DND-41 (cell line): ENCODE measurements at regions not wholly inside any gene's neighbourhood (a gene's known extent, or its start where the extent isn't known, plus 50 kb on each side); places are given as distances from the start of the nearest gene placed in this dataset.

Source experiments
- ATAC-seq: fragments of 200-7000 bp; cut with Tn5 transposase; 3 replicates; pipeline ENCODE4 v1.9.1; 2021; ENCODE audit warnings: low read depth; ENCODE audit not compliant: insufficient read depth
- DNase-seq: peaks from one replicate; pipeline ENCODE4 v3.0.0-alpha.2; 2020
- H2AFZ ChIP-seq: 2 replicates; pipeline ENCODE4 v1.6.0; 2012; ENCODE audit warnings: low read depth, low read length
- H3K27ac ChIP-seq: 2 replicates; pipeline ENCODE4 v1.5.1; 2012; ENCODE audit warnings: low read length, inconsistent platforms
- H3K27me3 ChIP-seq: fragments of 200-600 bp; sonication (generic); 2 replicates; pipeline ENCODE4 v1.6.0; 2012; ENCODE audit warnings: low read length, mild to moderate bottlenecking, inconsistent platforms; ENCODE audit not compliant: insufficient read depth, poor library complexity
- H3K36me3 ChIP-seq: 2 replicates; pipeline ENCODE4 v1.5.1; 2012; ENCODE audit warnings: low read length, inconsistent platforms; ENCODE audit not compliant: insufficient read depth
- H3K4me1 ChIP-seq: 2 replicates; pipeline ENCODE4 v1.5.1; 2012; ENCODE audit warnings: mild to moderate bottlenecking, low read length; ENCODE audit not compliant: insufficient read depth
- H3K4me2 ChIP-seq: 2 replicates; pipeline ENCODE4 v1.6.0; 2012; ENCODE audit warnings: mild to moderate bottlenecking, moderate library complexity, low read length, inconsistent platforms; ENCODE audit not compliant: insufficient read depth
- H3K4me3 ChIP-seq, 2 experiments: fragments of 200-600 bp in 1 of 2; shearing (Covaris generic) in 1 of 2; 2 replicates each; pipeline ENCODE4 v1.5.1; 2012 to 2016; ENCODE audit warnings: inconsistent platforms in 2 of 2, low read length in 2 of 2, mild to moderate bottlenecking in 2 of 2, low read depth in 1 of 2, moderate library complexity in 1 of 2
- H3K79me2 ChIP-seq: 2 replicates; pipeline ENCODE4 v1.6.0; 2012; ENCODE audit warnings: low read length, inconsistent platforms; ENCODE audit not compliant: insufficient read depth
- H3K9ac ChIP-seq: 2 replicates; pipeline ENCODE4 v1.6.0; 2012; ENCODE audit warnings: low read depth, mild to moderate bottlenecking, inconsistent platforms, low read length, moderate library complexity
- H3K9me3 ChIP-seq: 2 replicates; pipeline ENCODE4 v1.5.1; 2012; ENCODE audit warnings: low read length, moderate library complexity, mild to moderate bottlenecking, inconsistent platforms; ENCODE audit not compliant: insufficient read depth, severe bottlenecking
- H4K20me1 ChIP-seq: 2 replicates; pipeline ENCODE4 v1.6.0; 2012; ENCODE audit warnings: low read length; ENCODE audit not compliant: insufficient read depth
- CTCF ChIP-seq: IDR thresholded peaks from 2 replicates; pipeline ENCODE4 v1.5.1; 2012; ENCODE audit warnings: borderline replicate concordance, low read length, moderate library complexity, mild to moderate bottlenecking; ENCODE audit not compliant: poor library complexity, severe bottlenecking; ENCODE audit errors: extremely low read depth
- EZH2 ChIP-seq: IDR thresholded peaks from 3 replicates; pipeline ENCODE4 v1.6.1; 2012; ENCODE audit warnings: borderline replicate concordance, low read depth, mild to moderate bottlenecking, moderate library complexity, low read length, inconsistent platforms; ENCODE audit not compliant: severe bottlenecking

GRCh38 chr2:16072638-16073290, 132.4 kb downstream of the MYCN start:
- Histone ChIP-seq H3K4me2 (no peak overlapping the region), H3K4me1 (no peaks in the 10 kb centered on the region), H4K20me1 (no peaks in the 10 kb centered on the region), H2AFZ (no peak overlapping the region), H3K4me3 (no peak overlapping the region), H3K9ac (no peak overlapping the region), H3K79me2 (no peaks in the 10 kb centered on the region), H3K9me3 (no peaks in the 10 kb centered on the region), H3K36me3 (no peaks in the 10 kb centered on the region), H3K27ac (no peak overlapping the region), H3K27me3 (no peaks in the 10 kb centered on the region)
- no peak for DNase-seq
- TF ChIP-seq EZH2 (no peak), CTCF (no peak)
- no peak for ATAC-seq

- no peak for TF ChIP-seq CTCF
- H3K4me2 ChIP-seq, result no peak overlapping the region
- no peaks in the 10 kb centered on the region for H3K27me3 ChIP-seq
- DNase-seq, result no peak
- no peaks in the 10 kb centered on the region for H3K9me3 ChIP-seq
- no peak for ATAC-seq
- no peak overlapping the region for H3K9ac ChIP-seq
- H3K36me3 ChIP-seq, result no peaks in the 10 kb centered on the region
- H3K4me3 ChIP-seq, result no peak overlapping the region
- no peak overlapping the region for H3K27ac ChIP-seq
- H3K79me2 ChIP-seq, result no peaks in the 10 kb centered on the region
- H4K20me1 ChIP-seq, result no peaks in the 10 kb centered on the region
- H2AFZ ChIP-seq, result no peak overlapping the region
- no peaks in the 10 kb centered on the region for H3K4me1 ChIP-seq
Measured at GRCh38 chr2:16071865-16072637, 131.7 kb downstream of the MYCN start.

- no peak for DNase-seq
- no peak for TF ChIP-seq CTCF
- TF ChIP-seq EZH2, result no peak
- no peaks in the 10 kb centered on the region for H3K9me3 ChIP-seq
- no peaks in the 10 kb centered on the region for H3K79me2 ChIP-seq
- H4K20me1 ChIP-seq, result no peaks in the 10 kb centered on the region
- H3K27ac ChIP-seq, result no peak overlapping the region
- H3K4me2 ChIP-seq, result no peak overlapping the region
- no peak overlapping the region for H2AFZ ChIP-seq
- ATAC-seq, result no peak
- no peak overlapping the region for H3K4me3 ChIP-seq
- no peaks in the 10 kb centered on the region for H3K36me3 ChIP-seq
- no peak overlapping the region for H3K9ac ChIP-seq
- no peaks in the 10 kb centered on the region for H3K4me1 ChIP-seq
- H3K27me3 ChIP-seq, result no peaks in the 10 kb centered on the region
Measured at GRCh38 chr2:16071039-16071864, 130.9 kb downstream of the MYCN start.
